Memory B cell (primary cell): ENCODE measurements at regions not wholly inside any gene's neighbourhood (a gene's known extent, or its start where the extent isn't known, plus 50 kb on each side); places are given as distances from the start of the nearest gene placed in this dataset.
"Not testable (repeated sequence)": the region's sequence is repeated elsewhere in the genome, so short reads cannot be mapped to it uniquely, and the experiment has no call there.

Source experiments
- ATAC-seq: fragments of 150-1000 bp; cut with Tn5 transposase; 2 replicates; pipeline ENCODE4 v1.10.0; 2021; ENCODE audit warnings: low read depth, mild to moderate bottlenecking, moderate library complexity
- DNase-seq, 2 donors: peaks; one replicate each; pipeline ENCODE4 v3.0.0; 2022; ENCODE audit warnings: low spot score in 2 of 2
- H3K27ac Mint-ChIP-seq: one replicate; pipeline ENCODE4 v1.8.0; 2022; ENCODE audit warnings: mild to moderate bottlenecking, moderate library complexity, mixed read lengths
- H3K27me3 Mint-ChIP-seq: one replicate; pipeline ENCODE4 v1.8.0; 2022; ENCODE audit warnings: mixed read lengths
- H3K36me3 Mint-ChIP-seq: one replicate; pipeline ENCODE4 v1.8.0; 2022; ENCODE audit warnings: mild to moderate bottlenecking, mixed read lengths
- H3K4me1 Mint-ChIP-seq: one replicate; pipeline ENCODE4 v1.8.0; 2022; ENCODE audit warnings: mixed read lengths
- H3K4me3 Mint-ChIP-seq: one replicate; pipeline ENCODE4 v1.8.0; 2022; ENCODE audit warnings: mild to moderate bottlenecking, moderate library complexity, mixed read lengths
- H3K9me3 Mint-ChIP-seq: one replicate; pipeline ENCODE4 v1.8.0; 2022; ENCODE audit warnings: mixed read lengths

DNA sequence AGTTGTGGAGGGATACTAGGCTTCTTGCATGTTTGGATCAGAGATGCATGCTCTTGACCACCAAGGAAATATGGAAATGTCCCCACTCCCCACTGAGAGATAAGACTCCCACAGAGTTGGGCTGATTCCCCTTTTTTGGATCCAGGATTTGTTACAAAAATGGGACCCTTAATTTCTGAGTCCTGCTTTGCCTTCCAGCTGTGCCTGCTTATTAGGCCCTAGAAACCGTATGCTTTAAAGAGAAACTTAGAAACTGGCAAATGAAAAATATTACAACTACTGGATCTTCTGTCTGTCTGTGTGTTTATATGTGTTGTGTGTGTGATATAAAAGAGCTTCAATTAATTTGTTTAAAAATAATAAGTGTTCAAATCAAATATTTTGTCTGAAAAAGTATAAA, 817.6 kb upstream of the CITED2 start:
- peaks cover 8% of the 10 kb centered on the region for H3K9me3 Mint-ChIP-seq
- DNase-seq (no peak), ATAC-seq (no peak)
- no peak overlapping the region for H3K4me3 Mint-ChIP-seq
- no peak overlapping the region for H3K27ac Mint-ChIP-seq
- H3K27me3 Mint-ChIP-seq = no peaks in the 10 kb centered on the region
- H3K36me3 Mint-ChIP-seq = no peaks in the 10 kb centered on the region
- no peaks in the 10 kb centered on the region for H3K4me1 Mint-ChIP-seq

DNA sequence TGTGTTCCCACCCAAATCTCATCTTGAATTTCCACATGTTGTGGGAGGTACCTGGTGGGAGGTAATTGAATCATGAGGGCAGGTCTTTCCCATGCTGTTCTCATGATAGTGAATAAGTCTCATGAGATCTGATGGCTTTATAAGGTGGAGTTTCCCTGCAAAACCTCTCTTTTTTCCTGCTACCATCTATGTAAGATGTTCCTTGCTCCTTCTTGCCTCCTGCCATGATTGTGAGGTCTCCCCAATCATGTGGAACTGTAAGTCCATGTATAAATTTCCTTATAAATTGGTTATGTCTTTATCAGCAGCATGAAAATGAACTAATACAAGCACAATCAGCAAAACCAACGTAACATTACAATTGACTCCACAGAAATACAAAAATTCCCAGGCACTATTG, 814.8 kb upstream of the CITED2 start:
- H3K9me3 Mint-ChIP-seq, H3K36me3 Mint-ChIP-seq, H3K4me1 Mint-ChIP-seq, H3K4me3 Mint-ChIP-seq, ATAC-seq, H3K27ac Mint-ChIP-seq, H3K27me3 Mint-ChIP-seq, DNase-seq: not testable (repeated sequence)

GRCh38 chr6:140185991-140186390, 811.5 kb upstream of the CITED2 start:
- no peaks in the 10 kb centered on the region for H3K4me1 Mint-ChIP-seq
- no peaks in the 10 kb centered on the region for H3K27me3 Mint-ChIP-seq
- ATAC-seq (no peak), DNase-seq (no peak)
- no peaks in the 10 kb centered on the region for H3K36me3 Mint-ChIP-seq
- peaks cover 2% of the 10 kb centered on the region for H3K9me3 Mint-ChIP-seq
- no peak overlapping the region for H3K27ac Mint-ChIP-seq
- no peak overlapping the region for H3K4me3 Mint-ChIP-seq

GRCh38 chr6:140183881-140184280, 809.4 kb upstream of the CITED2 start:
- DNase-seq (no peak), ATAC-seq (no peak)
- no peaks in the 10 kb centered on the region for H3K4me1 Mint-ChIP-seq
- no peak overlapping the region for H3K4me3 Mint-ChIP-seq
- no peaks in the 10 kb centered on the region for H3K36me3 Mint-ChIP-seq
- no peaks in the 10 kb centered on the region for H3K27me3 Mint-ChIP-seq
- H3K9me3 Mint-ChIP-seq = peaks cover 2% of the 10 kb centered on the region
- H3K27ac Mint-ChIP-seq = no peak overlapping the region

- DNase-seq (no peak), ATAC-seq (no peak)
- Mint-ChIP-seq H3K4me3 (no peak overlapping the region), H3K36me3 (no peaks in the 10 kb centered on the region), H3K9me3 (peaks cover 2% of the 10 kb centered on the region), H3K4me1 (no peaks in the 10 kb centered on the region), H3K27me3 (no peaks in the 10 kb centered on the region), H3K27ac (no peak overlapping the region)
Observed at GRCh38 chr6:140182821-140183220, 808.4 kb upstream of the CITED2 start.

DNA sequence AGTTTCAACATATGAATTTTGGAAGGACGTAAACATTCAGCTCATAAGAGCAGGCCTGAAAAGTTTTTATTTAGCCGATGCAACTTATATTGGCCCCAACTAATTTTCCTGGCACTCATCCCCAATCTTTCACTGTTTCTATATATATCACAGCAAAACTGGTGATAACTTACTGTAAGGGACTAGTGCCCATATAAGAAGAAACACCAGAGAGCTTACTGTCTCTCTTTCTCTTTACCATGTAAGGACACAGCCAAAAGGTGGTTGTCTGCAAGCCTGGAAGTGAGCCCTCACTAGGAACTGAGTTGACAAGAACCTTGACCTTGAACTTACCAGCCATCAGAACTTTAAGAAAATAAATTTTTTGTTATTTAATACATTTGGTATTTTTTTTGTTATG, 807.4 kb upstream of the CITED2 start:
- Mint-ChIP-seq H3K36me3 (no peaks in the 10 kb centered on the region), H3K4me1 (no peaks in the 10 kb centered on the region), H3K27ac (no peak overlapping the region), H3K9me3 (no peaks in the 10 kb centered on the region), H3K27me3 (no peaks in the 10 kb centered on the region), H3K4me3 (no peak overlapping the region)
- ATAC-seq (no peak), DNase-seq (no peak)

- no peak overlapping the region for H3K27ac Mint-ChIP-seq
- ATAC-seq (no peak), DNase-seq (no peak)
- H3K4me1 Mint-ChIP-seq = no peaks in the 10 kb centered on the region
- no peaks in the 10 kb centered on the region for H3K9me3 Mint-ChIP-seq
- no peak overlapping the region for H3K4me3 Mint-ChIP-seq
- H3K36me3 Mint-ChIP-seq = no peaks in the 10 kb centered on the region
- no peaks in the 10 kb centered on the region for H3K27me3 Mint-ChIP-seq
Observed at GRCh38 chr6:140180306-140180705, 805.9 kb upstream of the CITED2 start.

- no peaks in the 10 kb centered on the region for H3K4me1 Mint-ChIP-seq
- no peak overlapping the region for H3K27ac Mint-ChIP-seq
- no peak overlapping the region for H3K4me3 Mint-ChIP-seq
- H3K9me3 Mint-ChIP-seq = no peaks in the 10 kb centered on the region
- ATAC-seq = no peak
- H3K27me3 Mint-ChIP-seq = no peaks in the 10 kb centered on the region
- no peak for DNase-seq
- no peaks in the 10 kb centered on the region for H3K36me3 Mint-ChIP-seq
Observed at GRCh38 chr6:140178935-140179334, 804.5 kb upstream of the CITED2 start.

- no peak overlapping the region for H3K4me3 Mint-ChIP-seq
- ATAC-seq (no peak), DNase-seq (no peak)
- no peaks in the 10 kb centered on the region for H3K9me3 Mint-ChIP-seq
- no peaks in the 10 kb centered on the region for H3K4me1 Mint-ChIP-seq
- H3K27me3 Mint-ChIP-seq = no peaks in the 10 kb centered on the region
- H3K27ac Mint-ChIP-seq = no peak overlapping the region
- no peaks in the 10 kb centered on the region for H3K36me3 Mint-ChIP-seq
Observed at GRCh38 chr6:140178520-140178919, 804.1 kb upstream of the CITED2 start.

- ATAC-seq = no peak
- Mint-ChIP-seq H3K27me3 (no peaks in the 10 kb centered on the region), H3K9me3 (no peaks in the 10 kb centered on the region), H3K4me1 (no peaks in the 10 kb centered on the region), H3K36me3 (no peaks in the 10 kb centered on the region), H3K4me3 (no peak overlapping the region), H3K27ac (no peak overlapping the region)
- no peak for DNase-seq
Observed at GRCh38 chr6:140176306-140176705, 801.9 kb upstream of the CITED2 start.

GRCh38 chr6:140175486-140175885, 801.0 kb upstream of the CITED2 start:
- Mint-ChIP-seq H3K36me3 (no peaks in the 10 kb centered on the region), H3K27me3 (no peaks in the 10 kb centered on the region), H3K27ac (no peak overlapping the region), H3K9me3 (no peaks in the 10 kb centered on the region), H3K4me1 (no peaks in the 10 kb centered on the region), H3K4me3 (no peak overlapping the region)
- no peak for DNase-seq
- no peak for ATAC-seq

GRCh38 chr6:140174524-140174923, 800.1 kb upstream of the CITED2 start:
- H3K4me1 Mint-ChIP-seq = no peaks in the 10 kb centered on the region
- no peaks in the 10 kb centered on the region for H3K27me3 Mint-ChIP-seq
- ATAC-seq (no peak), DNase-seq (no peak)
- no peaks in the 10 kb centered on the region for H3K9me3 Mint-ChIP-seq
- H3K4me3 Mint-ChIP-seq = no peak overlapping the region
- no peak overlapping the region for H3K27ac Mint-ChIP-seq
- no peaks in the 10 kb centered on the region for H3K36me3 Mint-ChIP-seq

- DNase-seq = no peak
- Mint-ChIP-seq H3K9me3 (no peaks in the 10 kb centered on the region), H3K27ac (no peak overlapping the region), H3K4me1 (no peaks in the 10 kb centered on the region), H3K4me3 (no peak overlapping the region), H3K27me3 (peaks cover 2% of the 10 kb centered on the region), H3K36me3 (no peaks in the 10 kb centered on the region)
- ATAC-seq = no peak
Observed at GRCh38 chr6:140168365-140168764, 793.9 kb upstream of the CITED2 start.

DNA sequence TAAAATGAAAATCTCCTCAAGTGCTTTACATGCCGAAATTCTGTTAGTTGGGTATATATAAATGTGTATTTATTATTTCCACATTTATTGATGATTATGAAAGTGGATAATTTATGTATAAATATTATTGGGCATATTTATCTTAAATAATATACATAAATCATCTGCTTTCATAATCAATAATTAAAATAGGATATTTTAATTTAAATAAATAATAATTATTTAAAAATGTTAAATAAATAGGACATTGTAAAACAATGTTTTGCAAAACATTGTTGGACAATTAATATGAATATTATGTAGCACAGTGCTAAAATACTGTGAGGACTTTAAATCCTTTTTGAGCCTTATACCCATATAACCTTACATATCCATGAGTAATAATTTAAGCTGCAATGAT, 786.5 kb upstream of the CITED2 start:
- Mint-ChIP-seq H3K4me3 (no peak overlapping the region), H3K9me3 (no peaks in the 10 kb centered on the region), H3K36me3 (no peaks in the 10 kb centered on the region), H3K27ac (no peak overlapping the region), H3K4me1 (no peaks in the 10 kb centered on the region), H3K27me3 (no peaks in the 10 kb centered on the region)
- DNase-seq = no peak
- no peak for ATAC-seq

GRCh38 chr6:140160494-140160893, 786.0 kb upstream of the CITED2 start:
- Mint-ChIP-seq H3K27ac (no peak overlapping the region), H3K4me1 (no peaks in the 10 kb centered on the region), H3K4me3 (no peak overlapping the region), H3K36me3 (no peaks in the 10 kb centered on the region), H3K9me3 (no peaks in the 10 kb centered on the region), H3K27me3 (no peaks in the 10 kb centered on the region)
- ATAC-seq = no peak
- DNase-seq = no peak

DNA sequence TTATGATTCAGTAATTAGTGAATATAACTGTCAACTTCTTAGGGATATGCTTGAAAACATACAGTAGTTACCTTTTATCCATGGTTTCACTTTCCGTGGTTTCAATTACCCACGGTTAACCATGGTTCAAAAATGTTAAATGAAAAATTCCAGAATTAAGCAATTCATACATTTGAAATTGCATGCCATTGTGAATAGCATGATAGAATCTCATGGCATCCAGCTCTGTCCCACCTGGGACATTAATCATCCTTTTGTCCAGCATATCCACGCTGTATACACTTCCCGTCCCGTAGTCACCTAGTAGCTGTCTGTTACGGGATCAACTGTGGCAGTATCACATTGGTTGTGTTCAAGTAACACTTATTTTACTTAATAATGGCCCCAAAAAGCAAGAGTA, 781.7 kb upstream of the CITED2 start:
- DNase-seq (no peak), ATAC-seq (no peak)
- H3K4me1 Mint-ChIP-seq = no peaks in the 10 kb centered on the region
- no peaks in the 10 kb centered on the region for H3K27me3 Mint-ChIP-seq
- no peaks in the 10 kb centered on the region for H3K36me3 Mint-ChIP-seq
- no peak overlapping the region for H3K27ac Mint-ChIP-seq
- no peak overlapping the region for H3K4me3 Mint-ChIP-seq
- H3K9me3 Mint-ChIP-seq = peaks cover 3% of the 10 kb centered on the region
